ENCODE measurements at regions not wholly inside any gene's neighbourhood (a gene's known extent, or its start where the extent isn't known, plus 50 kb on each side); places are given as distances from the start of the nearest gene placed in this dataset.
"Not testable (repeated sequence)": the region's sequence is repeated elsewhere in the genome, so short reads cannot be mapped to it uniquely, and the experiment has no call there.

DNA sequence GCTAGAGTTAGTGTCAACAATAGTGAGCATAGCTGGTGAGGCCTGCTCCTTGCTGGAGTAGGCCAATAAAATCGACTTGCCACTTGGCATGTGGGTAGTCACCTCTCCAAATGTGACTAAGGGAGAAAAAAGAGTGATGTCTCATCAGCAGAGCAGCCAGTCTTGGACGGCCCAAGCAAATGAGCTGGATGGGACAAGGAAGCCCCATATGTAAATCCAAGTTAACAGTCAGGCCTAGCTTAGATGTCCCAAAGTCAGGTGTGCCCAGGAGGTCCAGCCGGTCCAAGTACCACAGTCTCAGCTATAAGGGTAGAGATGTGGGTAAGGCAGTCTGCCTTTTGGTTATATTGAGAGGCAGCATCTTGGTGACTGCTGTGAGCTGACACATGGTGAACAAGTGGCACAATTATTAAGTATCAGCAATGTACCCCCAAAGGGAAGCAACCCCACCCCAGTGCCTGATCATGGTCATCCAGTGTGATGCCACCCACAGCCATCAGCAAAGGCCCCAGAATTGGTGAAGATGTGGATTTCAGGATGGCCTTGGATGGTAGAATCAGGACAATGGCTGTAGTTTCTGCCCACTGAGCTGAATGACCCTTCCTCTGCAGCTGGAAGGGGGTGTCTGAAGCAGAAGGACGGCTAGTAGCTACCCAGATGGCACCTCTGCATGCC, 83.4 kb downstream of the TNFRSF13B start:
- H3K36me3 ChIP-seq (ENCODE audit: control insufficient read depth in 1 of 2, insufficient read depth in 2 of 2, low read length in 2 of 2) = no peaks in the 10 kb centered on the region
- H2AK5ac ChIP-seq (ENCODE audit: low read length) = no peak overlapping the region
- H3K79me1 ChIP-seq (ENCODE audit: low read length) = no peaks in the 10 kb centered on the region
- H4K12ac ChIP-seq (ENCODE audit: low read depth, low read length) = no peak overlapping the region
- no peaks in the 10 kb centered on the region for H3K27me3 ChIP-seq (ENCODE audit: insufficient read depth, low read length)
- no peak overlapping the region for H3K4me2 ChIP-seq (ENCODE audit: low read length)
- no peak overlapping the region for H2BK12ac ChIP-seq (ENCODE audit: low read length)
- no peak overlapping the region for H2BK5ac ChIP-seq (ENCODE audit: low read depth, low read length, poor library complexity)
- no peak overlapping the region for H3K9ac ChIP-seq (ENCODE audit: low read length)
- no peak overlapping the region for H3K14ac ChIP-seq (ENCODE audit: low read length)
- H2AFZ ChIP-seq (ENCODE audit: insufficient read depth, low read length, poor library complexity) = no peak overlapping the region
- H3K9me3 ChIP-seq (ENCODE audit: insufficient read depth, low read depth, low read length) = peaks cover 1% of the 10 kb centered on the region
- H2BK120ac ChIP-seq (ENCODE audit: insufficient read depth, low read length, poor library complexity) = no peak overlapping the region
- peak overlapping the region; percentile 14 for H3K4me3 ChIP-seq (ENCODE audit: low read depth, low read length)
- H3K4ac ChIP-seq (ENCODE audit: low read depth, low read length) = no peak overlapping the region
- no peaks in the 10 kb centered on the region for H3K4me1 ChIP-seq (ENCODE audit: control insufficient read depth in 1 of 2, insufficient read depth in 2 of 2, low read length in 2 of 2)
- H4K91ac ChIP-seq (ENCODE audit: low read depth, low read length) = no peak overlapping the region
- H3K79me2 ChIP-seq (ENCODE audit: control insufficient read depth, insufficient read depth, low read length, poor library complexity) = no peaks in the 10 kb centered on the region
- H3K23ac ChIP-seq (ENCODE audit: low read length) = no peak overlapping the region
- H3K18ac ChIP-seq (ENCODE audit: low read length) = no peak overlapping the region
- no CpG with 5 or more reads among the region's 4 CpGs for WGBS (ENCODE audit: extremely low coverage, insufficient coverage, insufficient read length)
- H4K8ac ChIP-seq (ENCODE audit: low read depth, low read length) = no peak overlapping the region
- no peak overlapping the region for H3K27ac ChIP-seq (ENCODE audit: low read depth, low read length)
- no peak for DNase-seq

DNA sequence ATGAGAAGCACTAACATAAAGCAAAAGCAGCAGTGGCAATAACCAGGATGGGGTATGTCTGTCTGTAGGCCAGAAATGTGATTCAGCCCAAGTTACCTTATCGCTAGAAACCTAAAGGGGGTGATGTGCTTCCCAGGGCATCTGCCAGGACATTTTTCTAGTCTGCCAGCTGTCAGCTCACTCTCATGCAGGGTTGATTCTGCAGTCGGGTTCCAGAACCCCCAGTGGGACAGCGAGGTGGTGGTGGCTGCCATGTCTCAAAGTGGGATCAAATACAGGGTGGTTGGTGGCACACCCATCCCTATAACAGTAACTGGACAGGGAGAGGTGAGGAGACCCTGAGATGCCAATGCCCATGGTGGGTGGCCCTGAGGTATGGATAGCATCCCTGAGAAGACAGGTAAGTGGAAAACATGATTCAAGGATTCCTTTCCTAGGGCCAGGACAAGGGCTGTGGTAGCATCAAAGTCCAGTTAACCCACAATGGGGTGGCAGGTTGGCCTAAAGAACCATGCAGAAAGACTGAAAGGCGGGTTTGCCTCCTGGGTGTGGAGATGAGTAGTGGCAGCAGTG, 84.3 kb downstream of the TNFRSF13B start:
- Histone ChIP-seq H3K27me3 (ENCODE audit: insufficient read depth, low read length) (no peaks in the 10 kb centered on the region), H3K18ac (ENCODE audit: low read length) (no peak overlapping the region), H3K14ac (ENCODE audit: low read length) (no peak overlapping the region), H3K27ac (ENCODE audit: low read depth, low read length) (no peak overlapping the region), H3K4ac (ENCODE audit: low read depth, low read length) (no peak overlapping the region), H3K4me2 (ENCODE audit: low read length) (no peak overlapping the region), H4K8ac (ENCODE audit: low read depth, low read length) (no peak overlapping the region), H3K4me1 (ENCODE audit: control insufficient read depth in 1 of 2, insufficient read depth in 2 of 2, low read length in 2 of 2) (no peaks in the 10 kb centered on the region), H3K9me3 (ENCODE audit: insufficient read depth, low read depth, low read length) (peaks cover 1% of the 10 kb centered on the region), H3K9ac (ENCODE audit: low read length) (no peak overlapping the region), H2AK5ac (ENCODE audit: low read length) (no peak overlapping the region), H4K91ac (ENCODE audit: low read depth, low read length) (no peak overlapping the region), H2BK120ac (ENCODE audit: insufficient read depth, low read length, poor library complexity) (no peak overlapping the region), H2BK12ac (ENCODE audit: low read length) (no peak overlapping the region), H3K23ac (ENCODE audit: low read length) (no peak overlapping the region), H2BK5ac (ENCODE audit: low read depth, low read length, poor library complexity) (no peak overlapping the region), H3K79me2 (ENCODE audit: control insufficient read depth, insufficient read depth, low read length, poor library complexity) (no peaks in the 10 kb centered on the region), H3K36me3 (ENCODE audit: control insufficient read depth in 1 of 2, insufficient read depth in 2 of 2, low read length in 2 of 2) (no peaks in the 10 kb centered on the region), H2AFZ (ENCODE audit: insufficient read depth, low read length, poor library complexity) (no peak overlapping the region), H3K79me1 (ENCODE audit: low read length) (no peaks in the 10 kb centered on the region), H3K4me3 (ENCODE audit: low read depth, low read length) (no peak overlapping the region), H4K12ac (ENCODE audit: low read depth, low read length) (no peak overlapping the region)
- no peak for DNase-seq
- no CpG with 5 or more reads among the region's 4 CpGs for WGBS (ENCODE audit: extremely low coverage, insufficient coverage, insufficient read length)

DNA sequence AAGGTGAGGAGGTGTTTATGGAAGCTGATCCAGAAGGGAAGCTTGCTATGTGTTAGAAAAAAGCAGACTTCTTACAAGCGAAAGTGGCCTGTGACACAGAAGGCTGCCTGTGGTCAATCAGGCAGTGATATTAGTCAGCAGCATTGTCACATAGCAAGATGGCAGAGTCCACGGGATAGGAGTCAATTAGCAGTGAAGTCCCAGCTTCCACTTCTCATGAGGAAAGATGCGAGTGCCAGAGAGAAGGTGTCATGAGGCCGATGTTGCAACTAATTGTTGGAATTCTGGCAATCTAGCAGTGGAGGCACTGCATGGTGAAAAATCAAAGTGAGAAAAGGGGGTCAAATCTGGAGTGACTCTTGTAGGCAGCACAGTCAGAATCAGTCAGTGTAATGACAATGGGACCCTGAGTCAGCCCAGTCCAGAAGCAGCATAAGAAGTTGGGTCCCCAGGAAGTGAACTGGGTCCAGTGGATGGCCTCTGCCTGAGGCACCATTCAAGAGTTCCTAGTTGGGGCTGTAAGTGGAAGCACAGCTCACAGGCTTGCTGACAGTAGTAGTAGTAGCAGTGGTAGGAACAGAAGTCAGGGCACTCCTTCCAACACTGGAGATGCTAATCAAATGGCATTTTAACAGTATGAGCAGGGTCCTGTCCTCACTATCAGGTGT, 85.1 kb downstream of the TNFRSF13B start:
- H3K14ac ChIP-seq (ENCODE audit: low read length) = no peak overlapping the region
- H3K79me1 ChIP-seq (ENCODE audit: low read length) = no peaks in the 10 kb centered on the region

DNA sequence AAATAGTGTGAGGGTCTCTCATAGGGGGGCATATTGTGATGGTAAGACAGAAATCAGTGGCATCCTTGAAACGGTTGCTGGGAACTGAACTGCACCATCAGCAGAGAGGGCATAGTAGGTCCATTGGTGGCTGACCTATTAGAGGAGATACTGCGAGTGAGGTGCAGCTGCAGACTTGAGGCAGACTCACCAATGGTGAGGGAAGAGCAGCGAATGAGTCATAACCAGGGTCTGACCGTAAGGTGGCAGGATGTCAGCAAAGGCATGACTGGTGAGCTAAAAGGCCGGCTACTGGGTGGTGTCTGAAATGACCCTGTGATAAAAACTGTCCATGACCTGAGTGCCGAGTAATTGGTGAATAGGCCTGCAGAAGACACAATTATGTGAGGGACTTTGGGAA, 86.7 kb downstream of the TNFRSF13B start:
- not testable (repeated sequence) for H3K9me3 ChIP-seq (ENCODE audit: insufficient read depth, low read depth, low read length); H3K79me2 ChIP-seq (ENCODE audit: control insufficient read depth, insufficient read depth, low read length, poor library complexity); H2AFZ ChIP-seq (ENCODE audit: insufficient read depth, low read length, poor library complexity); H3K36me3 ChIP-seq (ENCODE audit: control insufficient read depth in 1 of 2, insufficient read depth in 2 of 2, low read length in 2 of 2); H3K4me2 ChIP-seq (ENCODE audit: low read length); H3K4me1 ChIP-seq (ENCODE audit: control insufficient read depth in 1 of 2, insufficient read depth in 2 of 2, low read length in 2 of 2); H3K4ac ChIP-seq (ENCODE audit: low read depth, low read length); H4K8ac ChIP-seq (ENCODE audit: low read depth, low read length); H3K14ac ChIP-seq (ENCODE audit: low read length); DNase-seq; H3K18ac ChIP-seq (ENCODE audit: low read length); H4K12ac ChIP-seq (ENCODE audit: low read depth, low read length); H3K9ac ChIP-seq (ENCODE audit: low read length); H3K27ac ChIP-seq (ENCODE audit: low read depth, low read length); H2AK5ac ChIP-seq (ENCODE audit: low read length); H2BK120ac ChIP-seq (ENCODE audit: insufficient read depth, low read length, poor library complexity); H3K79me1 ChIP-seq (ENCODE audit: low read length); H2BK12ac ChIP-seq (ENCODE audit: low read length); H3K4me3 ChIP-seq (ENCODE audit: low read depth, low read length); H2BK5ac ChIP-seq (ENCODE audit: low read depth, low read length, poor library complexity); H3K23ac ChIP-seq (ENCODE audit: low read length); H4K91ac ChIP-seq (ENCODE audit: low read depth, low read length); H3K27me3 ChIP-seq (ENCODE audit: insufficient read depth, low read length)
- WGBS (ENCODE audit: extremely low coverage, insufficient coverage, insufficient read length) = no CpG with 5 or more reads among the region's 6 CpGs

More for the DNA sequence above, 85.1 kb downstream of the TNFRSF13B start:
- Histone ChIP-seq H3K4me3 (ENCODE audit: low read depth, low read length) (no peak overlapping the region), H4K12ac (ENCODE audit: low read depth, low read length) (no peak overlapping the region), H3K4ac (ENCODE audit: low read depth, low read length) (no peak overlapping the region), H3K36me3 (ENCODE audit: control insufficient read depth in 1 of 2, insufficient read depth in 2 of 2, low read length in 2 of 2) (no peaks in the 10 kb centered on the region), H2AK5ac (ENCODE audit: low read length) (no peak overlapping the region), H2BK12ac (ENCODE audit: low read length) (no peak overlapping the region), H2BK5ac (ENCODE audit: low read depth, low read length, poor library complexity) (no peak overlapping the region), H3K4me2 (ENCODE audit: low read length) (no peak overlapping the region), H4K8ac (ENCODE audit: low read depth, low read length) (no peak overlapping the region), H2BK120ac (ENCODE audit: insufficient read depth, low read length, poor library complexity) (no peak overlapping the region), H3K4me1 (ENCODE audit: control insufficient read depth in 1 of 2, insufficient read depth in 2 of 2, low read length in 2 of 2) (no peaks in the 10 kb centered on the region), H3K18ac (ENCODE audit: low read length) (no peak overlapping the region), H3K9ac (ENCODE audit: low read length) (no peak overlapping the region), H3K79me2 (ENCODE audit: control insufficient read depth, insufficient read depth, low read length, poor library complexity) (no peaks in the 10 kb centered on the region), H3K27ac (ENCODE audit: low read depth, low read length) (no peak overlapping the region), H4K91ac (ENCODE audit: low read depth, low read length) (no peak overlapping the region), H3K9me3 (ENCODE audit: insufficient read depth, low read depth, low read length) (peaks cover 1% of the 10 kb centered on the region), H3K27me3 (ENCODE audit: insufficient read depth, low read length) (no peaks in the 10 kb centered on the region), H2AFZ (ENCODE audit: insufficient read depth, low read length, poor library complexity) (no peak overlapping the region), H3K23ac (ENCODE audit: low read length) (no peak overlapping the region)
- peak; percentile 78 to 89 for DNase-seq
- no CpG with 5 or more reads among the region's 4 CpGs for WGBS (ENCODE audit: extremely low coverage, insufficient coverage, insufficient read length)

Measured in trophoblast cell (in vitro differentiated cells and primary cell).